K562 (cell line): ENCODE measurements at regions not wholly inside any gene's neighbourhood (a gene's known extent, or its start where the extent isn't known, plus 50 kb on each side); places are given as distances from the start of the nearest gene placed in this dataset.

Experiments used
- FOSL1 ChIP-seq: fragments of 200-800 bp; sonication (Bioruptor generic); conservative IDR thresholded peaks from 2 replicates; pipeline ENCODE4 v1.6.1; 2016; ENCODE audit warnings: missing genetic modification characterization, missing compliant biosample characterization
- POLR2AphosphoS5 ChIP-seq: IDR thresholded peaks from 2 replicates; pipeline ENCODE4 v1.6.1; 2011; ENCODE audit warnings: mild to moderate bottlenecking, low read depth, low read length, moderate library complexity; ENCODE audit not compliant: control insufficient read depth, insufficient read depth

DNA sequence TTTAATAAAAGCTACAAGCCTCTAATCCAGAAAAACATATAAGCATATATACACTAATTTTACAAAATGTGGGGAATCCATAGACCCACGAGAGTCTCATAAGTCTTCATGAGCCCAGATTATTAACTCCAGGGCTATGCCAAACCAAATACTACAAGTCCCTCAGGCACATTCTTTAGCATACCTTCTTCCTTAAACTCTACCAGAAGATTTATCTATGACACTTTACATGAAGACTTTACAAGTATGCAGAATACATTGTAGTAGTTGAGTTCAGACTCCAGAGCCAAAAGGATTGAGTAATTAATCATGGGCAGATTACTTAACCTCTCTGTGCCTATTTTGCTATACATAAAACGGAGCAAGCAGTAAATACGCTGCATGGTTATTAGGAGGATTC lies 793.7 kb upstream of the ADGRL2 start:
- TF ChIP-seq POLR2AphosphoS5 (no peak), FOSL1 (tag) (no peak)
